Suprapubic skin (tissue), 4 donors: ENCODE measurements at regions not wholly inside any gene's neighbourhood (a gene's known extent, or its start where the extent isn't known, plus 50 kb on each side); places are given as distances from the start of the nearest gene placed in this dataset.

ENCODE experiments used
- CTCF ChIP-seq, 2 donors: fragments of 200-600 bp in 1 of 2; fragments of 450-650 bp in 1 of 2; sonication (generic) in 1 of 2; IDR thresholded peaks; one replicate each; pipeline ENCODE4 v1.5.1; 2016 to 2019; ENCODE audit warnings: antibody characterized with exemption in 2 of 2, mild to moderate bottlenecking in 1 of 2, moderate library complexity in 1 of 2
- POLR2A ChIP-seq, 2 donors: fragments of 450-650 bp; IDR thresholded peaks; one replicate each; pipeline ENCODE4 v1.6.1; 2017; ENCODE audit warnings: antibody characterized with exemption in 2 of 2, mild to moderate bottlenecking in 2 of 2, moderate library complexity in 2 of 2
- POLR2AphosphoS5 ChIP-seq, 3 donors: sonication (generic); formaldehyde crosslinking; IDR thresholded peaks; one replicate each; pipeline ENCODE4 v1.6.1; 2017; ENCODE audit warnings: antibody characterized with exemption in 3 of 3

GRCh38 chr20:10728873-10729670 is 55.3 kb upstream of the JAG1 start:
- TF ChIP-seq CTCF (IDR thresholded peaks at IDR 0.05): no peak
- no peak for TF ChIP-seq POLR2A (IDR thresholded peaks at IDR 0.05)
- no peak for TF ChIP-seq POLR2AphosphoS5 (IDR thresholded peaks at IDR 0.05)
